Vagina (tissue), 2 donors: ENCODE measurements at regions not wholly inside any gene's neighbourhood (a gene's known extent, or its start where the extent isn't known, plus 50 kb on each side); places are given as distances from the start of the nearest gene placed in this dataset.
"Not testable (repeated sequence)": the region's sequence is repeated elsewhere in the genome, so short reads cannot be mapped to it uniquely, and the experiment has no call there.

Experiments used
- DNase-seq, 2 donors: peaks; one replicate each; pipeline ENCODE4 v3.0.0-alpha.2; 2017; ENCODE audit errors: extremely low spot score in 2 of 2
- H3K27ac ChIP-seq: fragments of 200-600 bp; sonication (generic); one replicate; pipeline ENCODE4 v1.5.1; 2019
- H3K27me3 ChIP-seq: fragments of 200-600 bp; sonication (generic); one replicate; pipeline ENCODE4 v1.5.1; 2019
- H3K36me3 ChIP-seq, 2 donors: fragments of 200-600 bp; sonication (generic); one replicate each; pipeline ENCODE4 v1.5.1; 2017 to 2019
- H3K4me1 ChIP-seq: fragments of 200-600 bp; sonication (generic); one replicate; pipeline ENCODE4 v1.5.1; 2019
- H3K4me3 ChIP-seq, 2 donors: fragments of 200-600 bp; sonication (generic); 1 replicate in 1 of 2; 2 replicates in 1 of 2; pipeline ENCODE4 v1.5.1; 2016 to 2019
- H3K9me3 ChIP-seq: fragments of 200-600 bp; sonication (generic); one replicate; pipeline ENCODE4 v1.5.1; 2019
- CTCF ChIP-seq, 3 experiments: fragments of 450-650 bp in 2 of 3; fragments of 200-600 bp in 1 of 3; sonication (generic) in 1 of 3; IDR thresholded peaks; one replicate each; pipeline ENCODE4 v1.5.1; 2017 to 2019; ENCODE audit warnings: antibody characterized with exemption in 3 of 3, mild to moderate bottlenecking in 2 of 3, moderate library complexity in 2 of 3
- POLR2A ChIP-seq, 2 donors: fragments of 450-650 bp; IDR thresholded peaks; one replicate each; pipeline ENCODE4 v1.6.1; 2017; ENCODE audit warnings: antibody characterized with exemption in 2 of 2, mild to moderate bottlenecking in 2 of 2, moderate library complexity in 2 of 2
- POLR2AphosphoS5 ChIP-seq, 2 donors: sonication (generic); formaldehyde crosslinking; IDR thresholded peaks; one replicate each; pipeline ENCODE4 v1.9.0; 2017; ENCODE audit warnings: antibody characterized with exemption in 2 of 2, mild to moderate bottlenecking in 2 of 2, low read depth in 1 of 2; ENCODE audit not compliant: insufficient read depth in 1 of 2
- intact Hi-C: fragments of 100-400 bp; cut with DNase I; formaldehyde crosslinking; loops from one replicate; pipeline ENCODE4 v1.15.1; 2023

GRCh38 chr4:173991814-173992213, 291.7 kb downstream of the FBXO8 start:
- no peak for DNase-seq
- Histone ChIP-seq H3K4me1 (no peaks in the 10 kb centered on the region), H3K36me3 (no peaks in the 10 kb centered on the region), H3K9me3 (no peaks in the 10 kb centered on the region), H3K27me3 (no peaks in the 10 kb centered on the region), H3K4me3 (no peak overlapping the region), H3K27ac (no peak overlapping the region)
- intact Hi-C loops: no loop called here
- TF ChIP-seq POLR2AphosphoS5 (IDR thresholded peaks at IDR 0.05; ENCODE audit: insufficient read depth in 1 of 2, low read depth in 1 of 2) (no peak), CTCF (IDR thresholded peaks at IDR 0.05) (no peak), POLR2A (IDR thresholded peaks at IDR 0.05) (no peak)

- H3K27me3 ChIP-seq: no peaks in the 10 kb centered on the region
- TF ChIP-seq POLR2AphosphoS5 (IDR thresholded peaks at IDR 0.05; ENCODE audit: insufficient read depth in 1 of 2, low read depth in 1 of 2) (no peak), POLR2A (IDR thresholded peaks at IDR 0.05) (no peak), CTCF (IDR thresholded peaks at IDR 0.05) (no peak)
- no peaks in the 10 kb centered on the region for H3K36me3 ChIP-seq
- H3K27ac ChIP-seq: no peak overlapping the region
- no peak for DNase-seq
- no peak overlapping the region for H3K4me3 ChIP-seq
- intact Hi-C loops: no loop called here
- H3K4me1 ChIP-seq: no peaks in the 10 kb centered on the region
- H3K9me3 ChIP-seq: no peaks in the 10 kb centered on the region
These were observed 292.2 kb downstream of the FBXO8 start for GRCh38 chr4:173991316-173991715.

GRCh38 chr4:173990869-173991210, 292.6 kb downstream of the FBXO8 start:
- Histone ChIP-seq H3K27ac (no peak overlapping the region), H3K9me3 (no peaks in the 10 kb centered on the region), H3K36me3 (no peaks in the 10 kb centered on the region), H3K27me3 (no peaks in the 10 kb centered on the region), H3K4me3 (no peak overlapping the region), H3K4me1 (no peaks in the 10 kb centered on the region)
- intact Hi-C loops: no loop called here
- no peak for TF ChIP-seq POLR2AphosphoS5 (IDR thresholded peaks at IDR 0.05; ENCODE audit: insufficient read depth in 1 of 2, low read depth in 1 of 2)
- TF ChIP-seq POLR2A (IDR thresholded peaks at IDR 0.05): no peak
- no peak for TF ChIP-seq CTCF (IDR thresholded peaks at IDR 0.05)
- DNase-seq: no peak

- Histone ChIP-seq H3K9me3 (no peaks in the 10 kb centered on the region), H3K27ac (no peak overlapping the region), H3K4me3 (no peak overlapping the region), H3K27me3 (no peaks in the 10 kb centered on the region), H3K36me3 (no peaks in the 10 kb centered on the region), H3K4me1 (no peaks in the 10 kb centered on the region)
- DNase-seq: no peak
- intact Hi-C loops: no loop called here
- TF ChIP-seq POLR2A (IDR thresholded peaks at IDR 0.05): no peak
- peak in 2 of 3 experiments; percentile 12 to 18 for TF ChIP-seq CTCF (IDR thresholded peaks at IDR 0.05)
- TF ChIP-seq POLR2AphosphoS5 (IDR thresholded peaks at IDR 0.05; ENCODE audit: insufficient read depth in 1 of 2, low read depth in 1 of 2): no peak
These were observed 293.2 kb downstream of the FBXO8 start for GRCh38 chr4:173990126-173990868.

GRCh38 chr4:173963523-173963922, 319.9 kb downstream of the FBXO8 start:
- H3K27me3 ChIP-seq, H3K4me3 ChIP-seq, DNase-seq, H3K4me1 ChIP-seq, H3K9me3 ChIP-seq, H3K36me3 ChIP-seq, intact Hi-C loops, H3K27ac ChIP-seq: not testable (repeated sequence)
